Endothelial cell of umbilical vein (primary cell): ENCODE measurements at regions not wholly inside any gene's neighbourhood (a gene's known extent, or its start where the extent isn't known, plus 50 kb on each side); places are given as distances from the start of the nearest gene placed in this dataset.

ENCODE experiments used
- EZH2 ChIP-seq: IDR thresholded peaks from 2 replicates; pipeline ENCODE4 v1.6.1; 2012; ENCODE audit warnings: borderline replicate concordance, low read depth, mild to moderate bottlenecking, moderate library complexity, low read length, inconsistent platforms; ENCODE audit not compliant: severe bottlenecking
- GATA2 ChIP-seq: IDR thresholded peaks from 2 replicates; pipeline ENCODE4 v1.7.0; 2011; ENCODE audit warnings: low read depth, mild to moderate bottlenecking, moderate library complexity, mixed read lengths, low read length; ENCODE audit not compliant: insufficient read length, insufficient read depth
- JUN ChIP-seq: IDR thresholded peaks from 2 replicates; pipeline ENCODE4 v1.6.1; 2011; ENCODE audit warnings: borderline replicate concordance, low read depth; ENCODE audit not compliant: insufficient read length, insufficient read depth
- POLR2A ChIP-seq: IDR thresholded peaks from 2 replicates; pipeline ENCODE4 v1.6.1; 2012; ENCODE audit warnings: low read depth, mild to moderate bottlenecking, control low read depth, low read length
- POLR2AphosphoS5 ChIP-seq: IDR thresholded peaks from 2 replicates; pipeline ENCODE4 v1.6.1; 2012; ENCODE audit warnings: low read depth, mild to moderate bottlenecking, control low read depth, low read length, moderate library complexity; ENCODE audit not compliant: insufficient read depth
- TF ChIP-seq, protein P1 (sequence below), 2 donors: IDR thresholded peaks; 1 replicate in 1 of 2; 2 replicates in 1 of 2; pipeline ENCODE4 v1.5.1; 2011; ENCODE audit warnings: low read length in 2 of 2, mild to moderate bottlenecking in 2 of 2, moderate library complexity in 2 of 2, control low read depth in 1 of 2, inconsistent platforms in 1 of 2, low read depth in 1 of 2; ENCODE audit not compliant: insufficient read depth in 1 of 2; ENCODE audit errors: extremely low read depth in 1 of 2
- TF ChIP-seq, protein P2 (sequence below): IDR thresholded peaks from 2 replicates; pipeline ENCODE4 v1.6.1; 2011; ENCODE audit not compliant: insufficient read depth, insufficient read length

DNA sequence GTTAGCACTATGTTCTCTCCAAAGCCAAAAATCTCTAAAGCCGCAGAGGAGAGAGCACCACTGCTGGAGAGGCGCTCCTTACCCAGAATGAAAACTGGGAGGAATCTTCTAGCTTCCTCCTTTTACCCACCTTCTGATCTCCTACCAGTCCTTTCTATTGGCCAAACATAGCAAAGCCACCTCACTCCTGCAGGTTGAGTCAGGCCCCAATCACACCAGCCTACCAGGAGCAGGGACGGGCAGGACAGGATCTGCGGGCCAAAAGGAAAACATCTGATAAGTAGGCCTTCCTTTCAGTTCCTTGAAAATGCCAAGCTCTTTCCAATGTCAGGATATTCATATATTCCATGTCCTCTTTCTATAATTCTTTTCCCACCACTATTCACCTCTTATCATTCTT is 197.7 kb upstream of the CNOT2 start:
- TF ChIP-seq POLR2A: no peak
- no peak for TF ChIP-seq POLR2AphosphoS5
- TF ChIP-seq, protein P1, sequence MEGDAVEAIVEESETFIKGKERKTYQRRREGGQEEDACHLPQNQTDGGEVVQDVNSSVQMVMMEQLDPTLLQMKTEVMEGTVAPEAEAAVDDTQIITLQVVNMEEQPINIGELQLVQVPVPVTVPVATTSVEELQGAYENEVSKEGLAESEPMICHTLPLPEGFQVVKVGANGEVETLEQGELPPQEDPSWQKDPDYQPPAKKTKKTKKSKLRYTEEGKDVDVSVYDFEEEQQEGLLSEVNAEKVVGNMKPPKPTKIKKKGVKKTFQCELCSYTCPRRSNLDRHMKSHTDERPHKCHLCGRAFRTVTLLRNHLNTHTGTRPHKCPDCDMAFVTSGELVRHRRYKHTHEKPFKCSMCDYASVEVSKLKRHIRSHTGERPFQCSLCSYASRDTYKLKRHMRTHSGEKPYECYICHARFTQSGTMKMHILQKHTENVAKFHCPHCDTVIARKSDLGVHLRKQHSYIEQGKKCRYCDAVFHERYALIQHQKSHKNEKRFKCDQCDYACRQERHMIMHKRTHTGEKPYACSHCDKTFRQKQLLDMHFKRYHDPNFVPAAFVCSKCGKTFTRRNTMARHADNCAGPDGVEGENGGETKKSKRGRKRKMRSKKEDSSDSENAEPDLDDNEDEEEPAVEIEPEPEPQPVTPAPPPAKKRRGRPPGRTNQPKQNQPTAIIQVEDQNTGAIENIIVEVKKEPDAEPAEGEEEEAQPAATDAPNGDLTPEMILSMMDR (IDR thresholded peaks at IDR 0.05; ENCODE audit: extremely low read depth in 1 of 2, insufficient read depth in 1 of 2, low read depth in 1 of 2, low read length in 2 of 2): no peak
- no peak for TF ChIP-seq EZH2
- no peak for TF ChIP-seq JUN
- TF ChIP-seq, protein P2, sequence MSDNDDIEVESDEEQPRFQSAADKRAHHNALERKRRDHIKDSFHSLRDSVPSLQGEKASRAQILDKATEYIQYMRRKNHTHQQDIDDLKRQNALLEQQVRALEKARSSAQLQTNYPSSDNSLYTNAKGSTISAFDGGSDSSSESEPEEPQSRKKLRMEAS: no peak
- no peak for TF ChIP-seq GATA2
